GM12878 (cell line): ENCODE measurements at regions not wholly inside any gene's neighbourhood (a gene's known extent, or its start where the extent isn't known, plus 50 kb on each side); places are given as distances from the start of the nearest gene placed in this dataset.

Experiments
- CTCF ChIP-seq, 3 experiments: IDR thresholded peaks in 2 of 3; conservative IDR thresholded peaks in 1 of 3; 2 replicates each; pipeline ENCODE4 v1.5.1; 2011; ENCODE audit warnings: low read depth in 3 of 3, low read length in 3 of 3, mild to moderate bottlenecking in 3 of 3, control low read depth in 2 of 3, moderate library complexity in 2 of 3, inconsistent platforms in 1 of 3, mixed read lengths in 1 of 3; ENCODE audit not compliant: control insufficient read depth in 2 of 3, insufficient read depth in 1 of 3; ENCODE audit errors: extremely low read depth in 1 of 3
- EP300 ChIP-seq, 2 experiments: fragments of 150-350 bp in 1 of 2; IDR thresholded peaks; 2 replicates each; pipeline ENCODE4 v1.6.1; 2011 to 2012; ENCODE audit warnings: low read depth in 2 of 2, low read length in 2 of 2, borderline replicate concordance in 1 of 2, improper control_type of control experiment in 1 of 2, inconsistent platforms in 1 of 2; ENCODE audit not compliant: control insufficient read depth in 1 of 2

GRCh38 chr2:185665251-185665814 lies 73.3 kb upstream of the FSIP2 start:
- no peak for TF ChIP-seq CTCF (IDR thresholded peaks at IDR 0.05 in 2 of 3, conservative IDR thresholded peaks at IDR 0.05 in 1 of 3; ENCODE audit: control insufficient read depth in 2 of 3, extremely low read depth in 1 of 3, insufficient read depth in 1 of 3, low read depth in 3 of 3, low read length in 3 of 3)
- TF ChIP-seq EP300 (IDR thresholded peaks at IDR 0.05; ENCODE audit: borderline replicate concordance in 1 of 2, control insufficient read depth in 1 of 2, low read depth in 2 of 2, low read length in 2 of 2), result no peak
